Nephron (organoid): ENCODE measurements at regions not wholly inside any gene's neighbourhood (a gene's known extent, or its start where the extent isn't known, plus 50 kb on each side); places are given as distances from the start of the nearest gene placed in this dataset.

Experiments used
- H3K27ac Mint-ChIP-seq, 3 experiments: 2 replicates each; pipeline ENCODE4 v1.8.0; 2020; ENCODE audit warnings: mixed read lengths in 3 of 3, mild to moderate bottlenecking in 2 of 3, moderate library complexity in 1 of 3
- H3K27me3 Mint-ChIP-seq: 2 replicates; pipeline ENCODE4 v1.8.0; 2021; ENCODE audit warnings: low read depth, mild to moderate bottlenecking, moderate library complexity, mixed read lengths
- H3K36me3 Mint-ChIP-seq: 2 replicates; pipeline ENCODE4 v1.8.0; 2020; ENCODE audit warnings: low read depth, mixed read lengths
- H3K4me1 Mint-ChIP-seq: 2 replicates; pipeline ENCODE4 v1.8.0; 2020; ENCODE audit warnings: mixed read lengths
- H3K4me3 Mint-ChIP-seq, 3 experiments: 2 replicates each; pipeline ENCODE4 v1.8.0; 2020; ENCODE audit warnings: mild to moderate bottlenecking in 3 of 3, mixed read lengths in 3 of 3, moderate library complexity in 2 of 3
- H3K9me3 Mint-ChIP-seq: 2 replicates; pipeline ENCODE4 v1.8.0; 2020; ENCODE audit warnings: mixed read lengths
- TF ChIP-seq, protein P1 (sequence below), 3 experiments: fragments of 200-600 bp; sonication (generic); IDR thresholded peaks; one replicate each; pipeline ENCODE4 v1.5.0; 2021; ENCODE audit warnings: antibody characterized with exemption in 3 of 3; ENCODE audit not compliant: unreplicated experiment in 3 of 3

DNA sequence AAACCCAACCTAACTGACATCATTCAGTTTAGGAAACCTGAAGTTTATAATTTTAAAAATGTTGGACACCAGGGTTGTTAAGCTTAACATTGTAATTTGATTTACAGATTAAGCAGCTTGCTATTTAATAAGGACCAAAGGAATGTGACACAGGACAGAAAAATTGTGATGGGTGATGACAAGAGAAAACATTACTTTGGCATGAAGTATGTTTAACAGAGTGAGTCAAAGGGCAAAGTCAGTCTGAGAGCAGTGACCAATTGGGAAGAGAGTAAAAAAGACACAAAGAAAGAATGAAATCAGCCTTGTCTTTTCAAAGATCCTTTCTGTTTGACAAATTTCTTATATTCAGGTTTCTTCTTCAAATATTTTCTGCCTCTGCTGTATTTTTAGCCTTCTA lies 1301.6 kb downstream of the SI start:
- H3K4me1 Mint-ChIP-seq: no peaks in the 10 kb centered on the region
- H3K36me3 Mint-ChIP-seq: no peaks in the 10 kb centered on the region
- no peak overlapping the region for H3K4me3 Mint-ChIP-seq
- peaks cover 3% of the 10 kb centered on the region for H3K9me3 Mint-ChIP-seq
- H3K27me3 Mint-ChIP-seq: no peaks in the 10 kb centered on the region
- no peak overlapping the region for H3K27ac Mint-ChIP-seq
- TF ChIP-seq, protein P1, sequence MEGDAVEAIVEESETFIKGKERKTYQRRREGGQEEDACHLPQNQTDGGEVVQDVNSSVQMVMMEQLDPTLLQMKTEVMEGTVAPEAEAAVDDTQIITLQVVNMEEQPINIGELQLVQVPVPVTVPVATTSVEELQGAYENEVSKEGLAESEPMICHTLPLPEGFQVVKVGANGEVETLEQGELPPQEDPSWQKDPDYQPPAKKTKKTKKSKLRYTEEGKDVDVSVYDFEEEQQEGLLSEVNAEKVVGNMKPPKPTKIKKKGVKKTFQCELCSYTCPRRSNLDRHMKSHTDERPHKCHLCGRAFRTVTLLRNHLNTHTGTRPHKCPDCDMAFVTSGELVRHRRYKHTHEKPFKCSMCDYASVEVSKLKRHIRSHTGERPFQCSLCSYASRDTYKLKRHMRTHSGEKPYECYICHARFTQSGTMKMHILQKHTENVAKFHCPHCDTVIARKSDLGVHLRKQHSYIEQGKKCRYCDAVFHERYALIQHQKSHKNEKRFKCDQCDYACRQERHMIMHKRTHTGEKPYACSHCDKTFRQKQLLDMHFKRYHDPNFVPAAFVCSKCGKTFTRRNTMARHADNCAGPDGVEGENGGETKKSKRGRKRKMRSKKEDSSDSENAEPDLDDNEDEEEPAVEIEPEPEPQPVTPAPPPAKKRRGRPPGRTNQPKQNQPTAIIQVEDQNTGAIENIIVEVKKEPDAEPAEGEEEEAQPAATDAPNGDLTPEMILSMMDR (IDR thresholded peaks at IDR 0.05; ENCODE audit: unreplicated experiment in 3 of 3): no peak

DNA sequence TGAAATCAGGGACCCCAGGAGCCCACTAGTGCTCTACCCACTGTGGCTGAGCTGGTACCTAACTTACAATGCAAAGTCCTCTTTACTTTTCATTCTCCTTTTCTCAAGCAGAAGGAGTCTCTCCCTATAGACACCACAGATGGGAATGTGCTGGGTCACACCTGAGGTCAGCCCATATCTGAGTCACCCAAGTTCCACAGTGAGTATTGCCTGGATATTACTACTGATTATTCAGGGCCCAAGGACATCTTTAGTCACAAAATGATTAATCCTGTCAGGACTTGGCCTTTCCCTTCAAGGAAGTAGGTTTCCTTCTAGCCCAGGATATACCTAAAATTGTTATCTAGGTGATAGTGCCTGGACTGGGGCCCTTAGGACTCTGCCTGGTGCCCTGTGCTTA lies 1305.2 kb downstream of the SI start:
- Mint-ChIP-seq H3K27me3 (no peaks in the 10 kb centered on the region), H3K36me3 (no peaks in the 10 kb centered on the region), H3K4me1 (no peaks in the 10 kb centered on the region), H3K9me3 (peaks cover 7% of the 10 kb centered on the region), H3K4me3 (no peak overlapping the region), H3K27ac (no peak overlapping the region)
- TF ChIP-seq, protein P1 (IDR thresholded peaks at IDR 0.05; ENCODE audit: unreplicated experiment in 3 of 3): no peak

DNA sequence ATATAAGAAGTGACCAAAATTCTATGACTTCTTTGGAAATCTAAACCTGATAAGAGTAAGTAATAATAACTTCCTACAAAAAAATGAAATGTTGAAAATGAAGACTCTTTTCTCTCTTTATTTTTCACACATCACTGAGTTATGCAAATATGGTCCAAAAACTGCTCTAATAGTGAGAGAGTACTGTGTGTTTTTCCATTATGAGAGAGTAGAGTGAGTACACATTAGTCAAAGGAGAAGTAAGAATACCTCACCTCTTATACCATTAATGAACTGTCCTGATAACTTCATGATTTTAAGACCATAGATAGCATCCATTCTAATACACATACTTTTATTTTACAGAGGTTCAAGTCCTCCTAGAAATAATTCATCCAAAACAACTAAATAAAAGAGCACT lies 1310.2 kb downstream of the SI start:
- H3K36me3 Mint-ChIP-seq: no peaks in the 10 kb centered on the region
- TF ChIP-seq, protein P1 (IDR thresholded peaks at IDR 0.05; ENCODE audit: unreplicated experiment in 3 of 3): no peak
- H3K27ac Mint-ChIP-seq: no peak overlapping the region
- no peaks in the 10 kb centered on the region for H3K4me1 Mint-ChIP-seq
- peaks cover 4% of the 10 kb centered on the region for H3K9me3 Mint-ChIP-seq
- no peaks in the 10 kb centered on the region for H3K27me3 Mint-ChIP-seq
- H3K4me3 Mint-ChIP-seq: no peak overlapping the region

DNA sequence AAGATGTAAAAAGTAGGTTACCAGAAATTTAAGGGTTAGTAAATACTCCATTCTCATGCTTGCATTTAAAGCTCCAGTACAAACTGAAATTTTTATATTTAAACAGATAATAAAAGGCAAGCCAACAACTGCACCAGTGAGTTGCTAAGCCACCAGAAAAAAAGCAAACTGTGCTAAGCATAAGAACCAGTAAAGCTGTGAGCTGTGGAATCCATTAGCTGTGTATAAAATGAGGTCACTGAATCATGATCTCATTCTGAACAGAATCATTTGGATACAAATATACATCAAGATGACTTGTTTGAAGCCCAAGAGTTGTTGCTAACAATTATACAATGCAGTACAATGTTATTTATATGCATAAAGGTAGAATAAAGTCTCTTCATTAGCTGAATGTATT lies 1312.2 kb downstream of the SI start:
- H3K27me3 Mint-ChIP-seq: peaks cover 4% of the 10 kb centered on the region
- H3K4me1 Mint-ChIP-seq: no peaks in the 10 kb centered on the region
- H3K9me3 Mint-ChIP-seq: no peaks in the 10 kb centered on the region

DNA sequence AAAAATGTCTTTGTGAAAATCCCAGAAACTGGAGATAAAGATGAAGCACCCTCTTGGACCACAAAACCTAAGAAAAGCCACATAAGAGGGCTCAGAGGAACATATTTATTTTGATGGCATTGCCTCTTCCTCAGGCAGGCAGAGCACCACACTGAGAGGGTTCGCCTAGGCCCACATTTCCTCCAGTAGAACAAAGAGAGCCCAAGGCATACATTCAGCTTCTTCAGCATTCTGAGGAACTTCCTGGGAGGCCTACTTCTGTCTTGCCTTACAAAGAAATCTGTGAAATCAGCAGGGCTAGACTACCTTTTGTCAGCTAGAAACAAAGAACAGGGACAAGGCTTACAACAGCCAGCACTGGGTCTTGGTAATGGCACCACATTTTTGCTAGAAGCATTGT lies 1325.3 kb downstream of the SI start:
- TF ChIP-seq, protein P1 (IDR thresholded peaks at IDR 0.05; ENCODE audit: unreplicated experiment in 3 of 3): no peak
- peaks cover 15% of the 10 kb centered on the region for H3K9me3 Mint-ChIP-seq
- H3K27ac Mint-ChIP-seq: no peak overlapping the region
- no peaks in the 10 kb centered on the region for H3K36me3 Mint-ChIP-seq
- no peak overlapping the region for H3K4me3 Mint-ChIP-seq
- H3K27me3 Mint-ChIP-seq: no peaks in the 10 kb centered on the region
- no peaks in the 10 kb centered on the region for H3K4me1 Mint-ChIP-seq

More for the DNA sequence above, 1312.2 kb downstream of the SI start:
- TF ChIP-seq, protein P1 (IDR thresholded peaks at IDR 0.05; ENCODE audit: unreplicated experiment in 3 of 3): no peak
- Mint-ChIP-seq H3K36me3 (no peaks in the 10 kb centered on the region), H3K4me3 (no peak overlapping the region), H3K27ac (no peak overlapping the region)

DNA sequence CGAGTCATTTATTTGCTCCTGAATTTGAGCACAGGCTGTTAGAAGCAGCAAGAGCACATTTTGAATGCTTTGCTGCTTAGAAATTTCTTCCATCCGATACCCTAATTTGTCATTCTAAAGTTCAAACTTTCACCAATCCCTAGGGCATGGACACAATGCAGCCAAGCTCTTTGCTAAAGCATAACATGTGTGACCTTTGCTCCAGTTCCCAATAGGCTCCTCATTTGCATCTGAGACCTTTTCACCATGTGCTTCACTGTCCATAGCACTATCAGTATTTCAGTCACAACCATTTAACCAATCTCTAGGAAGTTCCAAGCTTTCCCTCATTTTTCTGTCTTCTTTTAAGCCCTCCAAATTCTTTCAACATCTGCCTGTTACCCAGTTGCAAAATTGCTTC lies 1333.1 kb downstream of the SI start:
- Mint-ChIP-seq H3K36me3 (peaks cover 4% of the 10 kb centered on the region), H3K9me3 (peaks cover 9% of the 10 kb centered on the region)

More for the DNA sequence above, 1333.1 kb downstream of the SI start:
- Mint-ChIP-seq H3K4me1 (no peaks in the 10 kb centered on the region), H3K27me3 (no peaks in the 10 kb centered on the region), H3K27ac (no peak overlapping the region), H3K4me3 (no peak overlapping the region)
- TF ChIP-seq, protein P1 (IDR thresholded peaks at IDR 0.05; ENCODE audit: unreplicated experiment in 3 of 3): no peak
